ENCODE measurements at regions not wholly inside any gene's neighbourhood (a gene's known extent, or its start where the extent isn't known, plus 50 kb on each side); places are given as distances from the start of the nearest gene placed in this dataset.

- no peak for TF ChIP-seq EZH2phosphoT487 (IDR thresholded peaks at IDR 0.05; ENCODE audit: unreplicated experiment)
- no peak for TF ChIP-seq EZH2 (IDR thresholded peaks at IDR 0.05; ENCODE audit: low read depth, unreplicated experiment)
- no peak for TF ChIP-seq ZNF331 (CRISPR knock-in tag; IDR thresholded peaks at IDR 0.05; ENCODE audit: low read depth)
- TF ChIP-seq, protein P1, sequence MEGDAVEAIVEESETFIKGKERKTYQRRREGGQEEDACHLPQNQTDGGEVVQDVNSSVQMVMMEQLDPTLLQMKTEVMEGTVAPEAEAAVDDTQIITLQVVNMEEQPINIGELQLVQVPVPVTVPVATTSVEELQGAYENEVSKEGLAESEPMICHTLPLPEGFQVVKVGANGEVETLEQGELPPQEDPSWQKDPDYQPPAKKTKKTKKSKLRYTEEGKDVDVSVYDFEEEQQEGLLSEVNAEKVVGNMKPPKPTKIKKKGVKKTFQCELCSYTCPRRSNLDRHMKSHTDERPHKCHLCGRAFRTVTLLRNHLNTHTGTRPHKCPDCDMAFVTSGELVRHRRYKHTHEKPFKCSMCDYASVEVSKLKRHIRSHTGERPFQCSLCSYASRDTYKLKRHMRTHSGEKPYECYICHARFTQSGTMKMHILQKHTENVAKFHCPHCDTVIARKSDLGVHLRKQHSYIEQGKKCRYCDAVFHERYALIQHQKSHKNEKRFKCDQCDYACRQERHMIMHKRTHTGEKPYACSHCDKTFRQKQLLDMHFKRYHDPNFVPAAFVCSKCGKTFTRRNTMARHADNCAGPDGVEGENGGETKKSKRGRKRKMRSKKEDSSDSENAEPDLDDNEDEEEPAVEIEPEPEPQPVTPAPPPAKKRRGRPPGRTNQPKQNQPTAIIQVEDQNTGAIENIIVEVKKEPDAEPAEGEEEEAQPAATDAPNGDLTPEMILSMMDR (conservative IDR thresholded peaks at IDR 0.05; ENCODE audit: low read depth in 2 of 2) = no peak
- TF ChIP-seq, protein P2, sequence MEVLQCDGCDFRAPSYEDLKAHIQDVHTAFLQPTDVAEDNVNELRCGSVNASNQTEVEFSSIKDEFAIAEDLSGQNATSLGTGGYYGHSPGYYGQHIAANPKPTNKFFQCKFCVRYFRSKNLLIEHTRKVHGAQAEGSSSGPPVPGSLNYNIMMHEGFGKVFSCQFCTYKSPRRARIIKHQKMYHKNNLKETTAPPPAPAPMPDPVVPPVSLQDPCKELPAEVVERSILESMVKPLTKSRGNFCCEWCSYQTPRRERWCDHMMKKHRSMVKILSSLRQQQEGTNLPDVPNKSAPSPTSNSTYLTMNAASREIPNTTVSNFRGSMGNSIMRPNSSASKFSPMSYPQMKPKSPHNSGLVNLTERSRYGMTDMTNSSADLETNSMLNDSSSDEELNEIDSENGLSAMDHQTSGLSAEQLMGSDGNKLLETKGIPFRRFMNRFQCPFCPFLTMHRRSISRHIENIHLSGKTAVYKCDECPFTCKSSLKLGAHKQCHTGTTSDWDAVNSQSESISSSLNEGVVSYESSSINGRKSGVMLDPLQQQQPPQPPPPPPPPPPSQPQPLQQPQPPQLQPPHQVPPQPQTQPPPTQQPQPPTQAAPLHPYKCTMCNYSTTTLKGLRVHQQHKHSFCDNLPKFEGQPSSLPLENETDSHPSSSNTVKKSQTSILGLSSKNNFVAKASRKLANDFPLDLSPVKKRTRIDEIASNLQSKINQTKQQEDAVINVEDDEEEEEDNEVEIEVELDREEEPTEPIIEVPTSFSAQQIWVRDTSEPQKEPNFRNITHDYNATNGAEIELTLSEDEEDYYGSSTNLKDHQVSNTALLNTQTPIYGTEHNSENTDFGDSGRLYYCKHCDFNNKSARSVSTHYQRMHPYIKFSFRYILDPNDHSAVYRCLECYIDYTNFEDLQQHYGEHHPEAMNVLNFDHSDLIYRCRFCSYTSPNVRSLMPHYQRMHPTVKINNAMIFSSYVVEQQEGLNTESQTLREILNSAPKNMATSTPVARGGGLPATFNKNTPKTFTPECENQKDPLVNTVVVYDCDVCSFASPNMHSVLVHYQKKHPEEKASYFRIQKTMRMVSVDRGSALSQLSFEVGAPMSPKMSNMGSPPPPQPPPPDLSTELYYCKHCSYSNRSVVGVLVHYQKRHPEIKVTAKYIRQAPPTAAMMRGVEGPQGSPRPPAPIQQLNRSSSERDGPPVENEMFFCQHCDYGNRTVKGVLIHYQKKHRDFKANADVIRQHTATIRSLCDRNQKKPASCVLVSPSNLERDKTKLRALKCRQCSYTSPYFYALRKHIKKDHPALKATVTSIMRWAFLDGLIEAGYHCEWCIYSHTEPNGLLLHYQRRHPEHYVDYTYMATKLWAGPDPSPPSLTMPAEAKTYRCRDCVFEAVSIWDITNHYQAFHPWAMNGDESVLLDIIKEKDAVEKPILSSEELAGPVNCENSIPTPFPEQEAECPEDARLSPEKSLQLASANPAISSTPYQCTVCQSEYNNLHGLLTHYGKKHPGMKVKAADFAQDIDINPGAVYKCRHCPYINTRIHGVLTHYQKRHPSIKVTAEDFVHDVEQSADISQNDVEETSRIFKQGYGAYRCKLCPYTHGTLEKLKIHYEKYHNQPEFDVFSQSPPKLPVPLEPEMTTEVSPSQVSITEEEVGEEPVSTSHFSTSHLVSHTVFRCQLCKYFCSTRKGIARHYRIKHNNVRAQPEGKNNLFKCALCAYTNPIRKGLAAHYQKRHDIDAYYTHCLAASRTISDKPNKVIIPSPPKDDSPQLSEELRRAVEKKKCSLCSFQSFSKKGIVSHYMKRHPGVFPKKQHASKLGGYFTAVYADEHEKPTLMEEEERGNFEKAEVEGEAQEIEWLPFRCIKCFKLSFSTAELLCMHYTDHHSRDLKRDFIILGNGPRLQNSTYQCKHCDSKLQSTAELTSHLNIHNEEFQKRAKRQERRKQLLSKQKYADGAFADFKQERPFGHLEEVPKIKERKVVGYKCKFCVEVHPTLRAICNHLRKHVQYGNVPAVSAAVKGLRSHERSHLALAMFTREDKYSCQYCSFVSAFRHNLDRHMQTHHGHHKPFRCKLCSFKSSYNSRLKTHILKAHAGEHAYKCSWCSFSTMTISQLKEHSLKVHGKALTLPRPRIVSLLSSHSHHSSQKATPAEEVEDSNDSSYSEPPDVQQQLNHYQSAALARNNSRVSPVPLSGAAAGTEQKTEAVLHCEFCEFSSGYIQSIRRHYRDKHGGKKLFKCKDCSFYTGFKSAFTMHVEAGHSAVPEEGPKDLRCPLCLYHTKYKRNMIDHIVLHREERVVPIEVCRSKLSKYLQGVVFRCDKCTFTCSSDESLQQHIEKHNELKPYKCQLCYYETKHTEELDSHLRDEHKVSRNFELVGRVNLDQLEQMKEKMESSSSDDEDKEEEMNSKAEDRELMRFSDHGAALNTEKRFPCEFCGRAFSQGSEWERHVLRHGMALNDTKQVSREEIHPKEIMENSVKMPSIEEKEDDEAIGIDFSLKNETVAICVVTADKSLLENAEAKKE (CRISPR knock-in tag; IDR thresholded peaks at IDR 0.05) = no peak
- TF ChIP-seq CREB1 (CRISPR knock-in tag; IDR thresholded peaks at IDR 0.05; ENCODE audit: low read depth) = no peak
- no peak for TF ChIP-seq REST (IDR thresholded peaks at IDR 0.05; ENCODE audit: unreplicated experiment)
These were observed 195.8 kb downstream of the RAP2A start for GRCh38 chr13:97629601-97630272.
